ENCODE measurements at regions not wholly inside any gene's neighbourhood (a gene's known extent, or its start where the extent isn't known, plus 50 kb on each side); places are given as distances from the start of the nearest gene placed in this dataset.

DNA sequence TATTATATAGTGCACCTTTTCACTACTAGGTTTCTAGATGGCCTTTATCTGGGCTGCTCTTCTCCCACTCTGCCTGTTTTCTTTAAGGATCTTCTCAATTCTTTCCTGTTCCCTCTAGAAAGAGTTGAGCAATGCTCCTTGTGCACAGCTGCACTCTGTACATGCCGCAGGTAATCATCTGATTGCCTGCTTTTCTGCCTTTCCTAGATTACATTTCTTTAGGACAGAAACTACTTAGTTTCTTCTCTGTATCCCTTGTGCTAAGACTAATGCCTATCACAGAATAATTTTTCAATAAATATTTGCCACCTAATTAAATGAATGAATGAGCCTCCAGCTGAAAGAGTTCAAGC, 802.4 kb upstream of the ID2 start:
- TF ChIP-seq POLR2A (IDR thresholded peaks at IDR 0.05; ENCODE audit: low read length) (no peak), CEBPB (IDR thresholded peaks at IDR 0.05) (no peak), SMC3 (IDR thresholded peaks at IDR 0.05) (no peak), RAD21 (conservative IDR thresholded peaks at IDR 0.05 in 1 of 2, IDR thresholded peaks at IDR 0.05 in 1 of 2) (no peak), MAZ (IDR thresholded peaks at IDR 0.05; ENCODE audit: borderline replicate concordance, low read depth, low read length) (no peak), RNF2 (IDR thresholded peaks at IDR 0.05; ENCODE audit: borderline replicate concordance, low read depth) (no peak), NPAS2 (CRISPR knock-in tag; IDR thresholded peaks at IDR 0.05; ENCODE audit: borderline replicate concordance) (no peak)
- TF ChIP-seq, protein P1, sequence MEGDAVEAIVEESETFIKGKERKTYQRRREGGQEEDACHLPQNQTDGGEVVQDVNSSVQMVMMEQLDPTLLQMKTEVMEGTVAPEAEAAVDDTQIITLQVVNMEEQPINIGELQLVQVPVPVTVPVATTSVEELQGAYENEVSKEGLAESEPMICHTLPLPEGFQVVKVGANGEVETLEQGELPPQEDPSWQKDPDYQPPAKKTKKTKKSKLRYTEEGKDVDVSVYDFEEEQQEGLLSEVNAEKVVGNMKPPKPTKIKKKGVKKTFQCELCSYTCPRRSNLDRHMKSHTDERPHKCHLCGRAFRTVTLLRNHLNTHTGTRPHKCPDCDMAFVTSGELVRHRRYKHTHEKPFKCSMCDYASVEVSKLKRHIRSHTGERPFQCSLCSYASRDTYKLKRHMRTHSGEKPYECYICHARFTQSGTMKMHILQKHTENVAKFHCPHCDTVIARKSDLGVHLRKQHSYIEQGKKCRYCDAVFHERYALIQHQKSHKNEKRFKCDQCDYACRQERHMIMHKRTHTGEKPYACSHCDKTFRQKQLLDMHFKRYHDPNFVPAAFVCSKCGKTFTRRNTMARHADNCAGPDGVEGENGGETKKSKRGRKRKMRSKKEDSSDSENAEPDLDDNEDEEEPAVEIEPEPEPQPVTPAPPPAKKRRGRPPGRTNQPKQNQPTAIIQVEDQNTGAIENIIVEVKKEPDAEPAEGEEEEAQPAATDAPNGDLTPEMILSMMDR (IDR thresholded peaks at IDR 0.05), result no peak
- TF ChIP-seq, protein P2, sequence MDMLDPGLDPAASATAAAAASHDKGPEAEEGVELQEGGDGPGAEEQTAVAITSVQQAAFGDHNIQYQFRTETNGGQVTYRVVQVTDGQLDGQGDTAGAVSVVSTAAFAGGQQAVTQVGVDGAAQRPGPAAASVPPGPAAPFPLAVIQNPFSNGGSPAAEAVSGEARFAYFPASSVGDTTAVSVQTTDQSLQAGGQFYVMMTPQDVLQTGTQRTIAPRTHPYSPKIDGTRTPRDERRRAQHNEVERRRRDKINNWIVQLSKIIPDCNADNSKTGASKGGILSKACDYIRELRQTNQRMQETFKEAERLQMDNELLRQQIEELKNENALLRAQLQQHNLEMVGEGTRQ (IDR thresholded peaks at IDR 0.05), result no peak
